Superior temporal gyrus (tissue), 1 donor: ENCODE measurements at regions not wholly inside any gene's neighbourhood (a gene's known extent, or its start where the extent isn't known, plus 50 kb on each side); places are given as distances from the start of the nearest gene placed in this dataset.

ENCODE experiments used
- DNase-seq: peaks from one replicate; pipeline ENCODE4 v3.0.0-alpha.2; 2016; ENCODE audit errors: extremely low spot score

GRCh38 chr1:157292302-157292701 is 154.1 kb upstream of the ETV3 start:
- no peak for DNase-seq

GRCh38 chr1:157291083-157291482 is 152.9 kb upstream of the ETV3 start:
- DNase-seq: no peak

- DNase-seq: no peak
These were observed 151.4 kb upstream of the ETV3 start for GRCh38 chr1:157289424-157290105.

GRCh38 chr1:157288996-157289395 is 150.8 kb upstream of the ETV3 start:
- DNase-seq: no peak

- DNase-seq: no peak
These were observed 150.3 kb upstream of the ETV3 start for GRCh38 chr1:157288492-157288891.

- no peak for DNase-seq
These were observed 149.8 kb upstream of the ETV3 start for GRCh38 chr1:157288006-157288405.

- no peak for DNase-seq
These were observed 149.3 kb upstream of the ETV3 start for GRCh38 chr1:157287462-157287861.

GRCh38 chr1:157286646-157287420 is 148.6 kb upstream of the ETV3 start:
- no peak for DNase-seq

GRCh38 chr1:157286096-157286495 is 147.9 kb upstream of the ETV3 start:
- DNase-seq: no peak

GRCh38 chr1:157284451-157284850 is 146.3 kb upstream of the ETV3 start:
- DNase-seq: no peak

GRCh38 chr1:157279802-157280140 is 141.6 kb upstream of the ETV3 start:
- no peak for DNase-seq

GRCh38 chr1:157279138-157279801 is 141.1 kb upstream of the ETV3 start:
- no peak for DNase-seq

GRCh38 chr1:157278383-157279137 is 140.4 kb upstream of the ETV3 start:
- no peak for DNase-seq

- no peak for DNase-seq
These were observed 139.7 kb upstream of the ETV3 start for GRCh38 chr1:157277913-157278312.

- no peak for DNase-seq
These were observed 139.1 kb upstream of the ETV3 start for GRCh38 chr1:157277281-157277680.

GRCh38 chr1:157274698-157275534 is 136.7 kb upstream of the ETV3 start:
- peak; percentile 14 for DNase-seq

GRCh38 chr1:157272729-157273524 is 134.7 kb upstream of the ETV3 start:
- DNase-seq: no peak

- DNase-seq: no peak
These were observed 134.1 kb upstream of the ETV3 start for GRCh38 chr1:157272264-157272663.

- no peak for DNase-seq
These were observed 132.6 kb upstream of the ETV3 start for GRCh38 chr1:157270705-157271274.
